HG02759 (cell line): ENCODE measurements at regions not wholly inside any gene's neighbourhood (a gene's known extent, or its start where the extent isn't known, plus 50 kb on each side); places are given as distances from the start of the nearest gene placed in this dataset.
"Not testable (repeated sequence)": the region's sequence is repeated elsewhere in the genome, so short reads cannot be mapped to it uniquely, and the experiment has no call there.

Source experiments
- ATAC-seq: cut with Tn5 transposase; IDR thresholded peaks from one replicate; pipeline ENCODE4 v1.9.1; 2021; ENCODE audit warnings: mild to moderate bottlenecking, moderate library complexity; ENCODE audit not compliant: unreplicated experiment

DNA sequence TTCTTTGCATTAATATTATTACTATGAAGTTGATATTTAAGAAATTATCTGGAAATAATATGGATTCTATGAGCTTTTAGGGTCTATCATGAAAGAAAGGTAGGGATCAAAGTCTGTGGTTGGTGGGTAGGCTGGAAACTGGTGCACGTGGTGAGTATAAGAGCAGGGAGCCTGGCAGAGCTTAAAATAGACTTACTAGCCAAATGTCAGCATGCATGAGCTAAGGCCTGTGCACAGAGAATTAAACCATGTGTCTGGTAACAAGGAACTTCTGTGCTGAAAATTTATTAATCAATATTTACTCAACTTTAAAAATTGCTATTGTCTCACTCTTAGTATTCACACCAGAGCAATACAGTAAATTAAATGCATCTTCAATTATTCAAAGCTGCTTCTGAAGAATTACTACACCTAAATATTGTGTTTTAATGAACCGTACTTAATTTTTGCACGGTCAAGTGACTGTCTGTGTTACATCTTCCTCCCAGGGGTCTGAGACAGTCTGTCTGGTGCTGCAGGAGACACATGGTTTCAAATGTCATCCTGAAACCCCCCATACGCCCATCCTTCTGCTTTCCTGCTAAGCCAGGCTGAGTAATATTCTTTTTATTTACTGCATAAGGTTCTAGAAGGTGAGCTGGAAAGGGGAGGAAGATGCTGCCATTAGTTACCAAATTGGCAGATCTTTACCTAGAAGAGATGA is 161.0 kb upstream of the NLRP1 start:
- ATAC-seq = no peak

- no peak for ATAC-seq
These were observed 163.0 kb upstream of the NLRP1 start for GRCh38 chr17:5747276-5747675.

- ATAC-seq = no peak
These were observed 163.7 kb upstream of the NLRP1 start for GRCh38 chr17:5747964-5748363.

GRCh38 chr17:5753421-5753820 is 169.1 kb upstream of the NLRP1 start:
- ATAC-seq = no peak

DNA sequence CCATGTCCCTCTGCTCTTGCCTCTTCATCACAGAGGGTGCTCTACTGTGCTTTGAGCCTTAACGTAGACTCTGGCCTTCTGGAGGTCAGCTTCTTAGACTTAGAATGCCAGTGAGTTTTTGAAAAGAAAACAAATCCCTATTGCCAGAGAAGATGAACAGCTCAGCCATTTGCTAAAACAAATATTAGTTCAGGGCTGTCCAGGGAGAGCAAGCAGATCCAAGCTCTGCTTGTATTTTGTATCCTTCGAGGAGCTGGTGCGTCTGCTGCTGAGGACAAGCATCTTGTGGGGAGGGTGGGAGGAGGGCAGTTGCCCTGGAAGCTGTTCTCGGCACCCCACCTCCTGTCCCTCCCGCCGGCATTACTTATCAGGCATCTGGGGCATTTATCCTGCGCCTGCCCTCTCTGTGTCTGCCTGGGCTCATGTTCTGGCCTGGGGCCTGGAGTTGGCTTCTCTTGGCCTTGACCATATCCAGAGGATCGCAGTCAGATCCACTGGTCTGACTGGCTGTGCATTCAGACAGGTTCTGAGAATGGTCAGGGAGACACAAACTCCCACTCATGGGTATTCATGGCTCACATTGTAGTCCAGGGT is 173.1 kb upstream of the NLRP1 start:
- ATAC-seq = no peak

DNA sequence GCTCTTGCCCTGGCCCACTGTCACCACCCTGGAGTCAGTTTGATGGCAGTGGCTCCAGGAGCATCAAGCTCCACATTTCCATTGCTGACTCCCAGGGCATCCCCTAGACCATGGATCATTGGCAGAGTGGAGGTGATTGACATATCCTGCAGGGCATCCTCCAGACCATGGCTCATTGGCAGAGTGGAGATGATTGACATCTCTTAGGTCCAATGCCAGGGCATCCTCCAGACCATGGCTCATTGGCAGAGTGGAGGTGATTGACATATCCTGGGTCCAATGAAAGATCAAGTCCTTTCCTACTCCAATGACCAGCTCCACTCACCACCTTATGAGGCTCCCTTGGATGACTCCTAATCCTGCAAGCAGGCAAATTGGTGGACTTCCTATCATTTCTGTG is 174.3 kb upstream of the NLRP1 start:
- ATAC-seq = no peak

- no peak for ATAC-seq
These were observed 175.2 kb upstream of the NLRP1 start for GRCh38 chr17:5759501-5759925.

DNA sequence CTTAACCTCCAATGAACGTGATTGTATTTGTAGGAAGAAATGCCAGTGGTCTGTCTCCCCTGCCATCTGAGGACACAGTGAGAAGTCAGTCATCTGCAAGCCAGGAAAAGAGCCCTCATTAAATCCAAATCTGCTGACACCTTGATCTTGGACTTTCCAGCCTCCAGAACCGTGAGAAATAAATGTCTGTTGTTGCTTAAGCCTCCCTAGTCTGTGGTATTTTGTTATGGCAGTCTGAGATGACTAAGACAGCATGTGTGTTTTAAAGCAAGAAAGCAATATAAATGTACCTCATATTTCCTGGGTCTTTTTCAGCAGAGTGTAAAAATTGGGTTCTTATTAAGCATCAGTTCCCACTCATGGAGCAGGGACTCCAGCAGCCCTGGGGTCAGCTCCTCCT is 177.9 kb upstream of the NLRP1 start:
- no peak for ATAC-seq

DNA sequence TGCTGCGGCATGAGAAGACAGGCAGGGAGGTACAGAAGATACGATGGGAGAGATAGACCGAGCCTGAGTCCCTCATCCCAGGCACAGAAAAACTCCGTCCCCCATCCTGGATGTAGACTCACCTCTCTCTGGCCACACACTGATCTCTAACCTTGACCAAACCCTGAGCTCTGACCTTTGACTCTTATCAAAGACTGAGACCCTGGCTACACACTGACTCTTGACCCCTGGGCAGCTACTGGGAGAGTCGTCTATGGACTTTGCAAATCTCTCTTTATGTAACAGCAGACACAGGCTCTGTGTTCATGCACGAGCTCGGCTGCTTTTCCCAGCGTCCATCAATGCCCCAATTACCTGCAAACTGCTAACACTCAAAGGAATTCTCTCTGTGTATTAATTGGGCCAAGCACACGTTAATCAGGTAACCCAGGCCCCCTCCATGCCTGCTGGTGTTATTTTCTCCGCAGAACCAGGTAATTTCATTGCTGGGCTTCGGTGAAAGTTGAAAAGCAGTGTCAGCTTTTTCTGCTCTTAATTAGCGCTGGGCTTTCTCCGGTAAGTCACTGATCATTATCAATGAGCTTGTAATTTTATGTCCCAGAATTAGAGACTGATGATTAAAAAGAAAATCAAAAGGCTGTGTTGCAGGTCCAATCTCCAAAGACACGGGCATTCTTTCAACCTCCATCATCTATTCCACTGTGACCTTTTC is 179.4 kb upstream of the NLRP1 start:
- no peak for ATAC-seq

DNA sequence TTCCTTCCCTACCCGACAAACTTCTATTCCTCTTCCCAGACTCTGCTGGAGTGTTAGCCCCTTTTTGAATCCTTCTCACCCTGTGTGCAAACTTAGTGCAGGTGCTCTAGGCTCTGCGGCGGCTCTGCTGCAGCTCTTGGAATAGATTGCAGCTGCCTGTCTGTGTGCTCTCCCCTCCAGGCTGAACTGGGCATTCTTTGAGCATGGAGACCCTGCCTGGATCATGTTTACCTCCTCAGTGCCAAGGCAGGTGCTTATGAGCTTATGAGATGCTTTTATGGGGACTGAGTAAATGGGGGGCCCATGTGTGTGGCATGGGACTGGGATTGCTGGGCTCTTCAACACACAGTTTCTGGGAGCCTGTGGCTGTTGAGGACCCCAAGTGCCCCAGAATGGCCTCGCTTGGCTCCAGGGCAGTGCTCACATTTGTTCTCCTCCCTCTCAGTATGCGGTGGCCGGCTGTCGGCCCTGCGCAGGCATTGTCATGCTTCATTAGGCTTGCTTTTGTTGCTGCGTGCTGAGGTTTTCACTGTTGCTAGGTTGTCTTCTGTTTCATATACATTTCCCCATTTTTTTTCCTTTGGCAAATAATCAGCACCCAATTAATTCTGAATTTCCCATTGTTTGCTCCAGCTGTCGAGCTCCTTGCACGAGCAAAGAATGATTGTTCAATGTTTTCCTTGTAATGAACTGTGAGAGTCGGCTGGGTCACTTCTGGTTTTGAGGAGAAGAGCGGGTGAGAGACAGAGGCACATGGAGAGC is 185.5 kb upstream of the NLRP1 start:
- ATAC-seq = no peak

GRCh38 chr17:5770441-5771270 is 186.3 kb upstream of the NLRP1 start:
- no peak for ATAC-seq

GRCh38 chr17:5771271-5771577 is 186.9 kb upstream of the NLRP1 start:
- ATAC-seq = not testable (repeated sequence)

- ATAC-seq = not testable (repeated sequence)
These were observed 187.7 kb upstream of the NLRP1 start for GRCh38 chr17:5772017-5772416.

- ATAC-seq = no peak
These were observed 188.4 kb upstream of the NLRP1 start for GRCh38 chr17:5772720-5773119.

GRCh38 chr17:5773816-5774360 is 189.6 kb upstream of the NLRP1 start:
- no peak for ATAC-seq

DNA sequence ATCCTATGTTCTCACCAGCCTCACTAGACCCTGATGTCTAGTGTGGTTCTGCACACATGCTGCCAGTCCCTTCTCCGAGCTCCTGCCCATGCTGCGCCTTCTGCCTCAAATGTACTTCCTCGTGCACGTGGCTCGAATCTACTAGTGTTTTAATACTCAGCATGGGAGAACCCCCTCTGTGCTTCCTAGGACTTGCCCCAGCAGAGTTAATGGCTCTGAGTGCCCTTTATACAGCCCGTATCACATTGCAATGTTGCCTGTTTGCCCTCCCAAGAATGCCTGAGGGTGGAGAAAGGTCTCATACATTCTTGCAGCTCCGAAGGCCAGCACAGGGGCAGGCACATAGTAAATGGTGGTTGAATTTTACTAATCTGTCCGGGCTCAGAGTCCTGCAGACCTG is 190.8 kb upstream of the NLRP1 start:
- no peak for ATAC-seq

DNA sequence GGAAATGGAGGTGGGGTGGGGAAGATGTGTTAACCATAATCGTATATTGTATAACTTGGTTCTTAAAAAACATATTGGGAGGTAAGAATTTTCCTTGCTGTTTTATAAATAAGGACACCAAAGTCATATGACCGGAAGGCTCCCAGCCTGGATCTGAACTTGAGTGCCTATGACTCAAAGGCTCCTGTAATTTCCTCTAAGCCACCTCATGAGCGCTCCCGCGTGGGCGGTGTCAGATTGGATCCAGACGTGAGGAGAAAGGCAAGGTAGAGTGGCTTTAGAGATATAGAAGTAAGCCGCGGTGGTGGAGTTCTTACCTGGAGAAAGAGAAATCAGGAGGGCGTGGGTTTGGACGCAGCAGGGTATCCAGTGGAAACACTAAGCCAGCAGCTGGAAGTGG is 196.2 kb upstream of the NLRP1 start:
- ATAC-seq = no peak

DNA sequence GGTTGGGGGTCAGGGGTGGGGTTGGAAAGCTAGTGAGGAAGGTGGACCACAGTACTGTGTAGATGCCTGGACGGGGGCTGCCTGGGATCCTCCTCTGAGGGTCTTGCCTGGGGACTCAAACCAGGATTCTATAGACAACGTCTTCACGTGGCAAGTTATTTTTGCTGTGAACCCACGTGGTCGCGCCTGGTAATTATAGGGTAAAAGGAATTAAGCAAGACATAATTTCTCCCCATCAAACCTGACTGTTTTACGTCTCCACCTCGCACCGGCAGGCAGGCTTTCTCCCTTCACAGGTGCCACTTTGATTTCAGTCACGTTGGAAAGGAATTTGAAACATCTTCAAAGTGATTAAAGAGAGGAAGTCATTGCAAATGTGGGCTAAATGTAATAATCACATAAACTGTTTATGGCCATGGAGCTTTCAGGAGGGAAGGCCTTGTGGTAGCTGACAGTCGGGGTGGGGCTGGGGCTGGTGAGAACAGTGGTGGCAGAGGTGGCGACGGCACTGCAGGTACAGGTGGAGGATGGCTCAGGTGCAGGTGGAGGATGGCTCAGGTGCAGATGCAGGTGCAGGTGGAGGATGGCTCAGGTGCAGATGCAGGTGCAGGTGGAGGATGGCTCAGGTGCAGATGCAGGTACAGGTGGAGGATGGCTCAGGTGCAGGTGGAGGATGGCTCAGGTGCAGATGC is 197.1 kb upstream of the NLRP1 start:
- ATAC-seq = no peak

DNA sequence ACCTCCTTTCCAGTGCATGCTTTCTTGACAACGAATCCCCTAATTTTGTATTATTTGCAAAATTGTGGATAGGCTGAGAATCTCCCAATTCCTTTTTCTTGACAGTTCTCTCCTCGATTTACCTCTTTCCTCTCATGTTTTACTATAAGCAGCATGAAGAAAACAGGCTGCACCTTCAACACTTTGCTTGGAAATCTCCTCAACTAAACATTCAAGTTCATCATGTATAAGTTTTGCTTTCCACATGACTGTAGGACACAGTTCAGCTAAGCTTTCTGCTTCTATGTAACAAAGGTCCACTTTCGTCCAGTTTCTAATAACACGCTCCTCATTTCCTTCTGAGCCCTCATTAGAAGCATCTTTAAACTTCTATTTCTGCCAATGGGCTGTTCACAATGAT is 199.0 kb upstream of the NLRP1 start:
- no peak for ATAC-seq

- ATAC-seq = no peak
These were observed 199.5 kb upstream of the NLRP1 start for GRCh38 chr17:5783851-5784250.
